ENCODE measurements at regions not wholly inside any gene's neighbourhood (a gene's known extent, or its start where the extent isn't known, plus 50 kb on each side); places are given as distances from the start of the nearest gene placed in this dataset.
"Not testable (repeated sequence)": the region's sequence is repeated elsewhere in the genome, so short reads cannot be mapped to it uniquely, and the experiment has no call there.

DNA sequence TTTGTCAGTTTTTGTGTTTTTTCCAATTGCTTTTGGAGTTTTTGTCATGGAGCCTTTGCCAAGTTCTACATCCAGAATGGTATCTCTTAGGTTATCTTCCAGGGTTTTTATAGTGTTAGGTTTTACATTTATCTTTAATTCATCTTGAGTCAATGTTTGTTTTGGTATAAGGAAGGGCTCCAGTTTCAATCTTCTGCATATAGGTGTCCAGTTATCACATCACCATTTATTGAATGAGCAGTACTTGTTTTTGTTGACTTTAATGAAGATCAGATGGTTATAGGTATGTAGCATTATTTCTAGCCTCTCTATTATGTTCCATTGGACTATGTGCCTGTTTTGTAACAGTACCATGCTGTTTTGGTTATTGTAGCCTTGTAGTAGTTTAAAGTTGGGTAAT, 1233.1 kb downstream of the PLA2G4A start:
- no peak for DNase-seq

DNA sequence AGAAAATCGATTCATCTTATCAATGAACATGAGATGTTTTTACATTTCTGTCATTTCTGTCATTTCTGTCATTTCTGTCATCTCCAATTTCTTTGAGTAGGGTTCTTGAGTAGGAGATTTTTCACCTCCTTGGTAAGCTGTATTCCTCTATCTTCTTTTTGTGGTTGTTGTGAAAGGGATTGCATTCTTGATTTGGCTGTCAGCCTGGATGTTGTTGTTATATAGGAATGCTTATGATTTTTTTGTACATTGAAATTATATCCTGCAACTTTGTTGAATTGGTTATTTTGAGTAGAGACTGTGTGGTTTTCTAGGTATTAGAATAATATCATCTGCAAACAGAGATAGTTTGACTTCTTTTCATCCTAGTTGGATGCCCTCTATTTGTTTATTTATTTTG, 1233.7 kb downstream of the PLA2G4A start:
- DNase-seq = no peak

DNA sequence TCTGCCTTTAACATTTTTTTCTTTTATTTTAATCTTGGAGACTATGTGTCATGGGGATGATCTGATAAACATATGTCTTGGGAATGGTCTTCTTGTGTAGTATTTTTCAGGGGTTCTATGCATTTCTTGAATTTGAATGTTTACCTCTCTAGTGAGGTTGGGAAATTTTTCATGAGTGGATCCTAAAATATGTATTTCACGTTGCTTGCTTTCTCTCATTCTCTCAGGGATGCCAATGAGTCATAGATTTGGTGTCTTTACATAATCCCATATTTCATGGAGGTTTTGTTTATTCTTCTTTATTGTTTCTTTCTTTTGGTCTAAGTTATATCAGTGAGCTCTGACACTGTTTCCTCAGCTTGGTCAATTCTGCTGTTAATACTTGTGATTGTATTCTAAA, 1237.2 kb downstream of the PLA2G4A start:
- DNase-seq = no peak

DNA sequence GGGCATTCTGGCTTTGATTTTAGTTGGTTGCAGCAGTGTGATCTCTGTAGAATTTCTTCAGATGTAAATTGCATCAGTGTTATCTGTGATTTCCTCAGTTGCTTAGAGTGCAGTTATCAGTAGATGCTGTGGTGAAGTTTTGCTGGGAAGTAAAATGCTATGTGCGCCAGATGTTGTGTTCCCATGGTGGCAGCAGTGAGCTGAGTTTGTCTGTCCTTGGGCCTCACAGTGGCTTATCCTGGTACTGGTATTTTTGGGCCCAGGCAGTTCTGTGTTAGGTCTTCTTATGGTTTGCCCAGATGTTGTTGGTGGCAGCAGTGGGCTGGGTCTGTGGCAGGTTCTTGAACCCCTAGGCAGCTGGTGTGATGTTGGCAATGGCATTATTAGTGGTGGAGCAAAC, 1242.1 kb downstream of the PLA2G4A start:
- DNase-seq = no peak

DNA sequence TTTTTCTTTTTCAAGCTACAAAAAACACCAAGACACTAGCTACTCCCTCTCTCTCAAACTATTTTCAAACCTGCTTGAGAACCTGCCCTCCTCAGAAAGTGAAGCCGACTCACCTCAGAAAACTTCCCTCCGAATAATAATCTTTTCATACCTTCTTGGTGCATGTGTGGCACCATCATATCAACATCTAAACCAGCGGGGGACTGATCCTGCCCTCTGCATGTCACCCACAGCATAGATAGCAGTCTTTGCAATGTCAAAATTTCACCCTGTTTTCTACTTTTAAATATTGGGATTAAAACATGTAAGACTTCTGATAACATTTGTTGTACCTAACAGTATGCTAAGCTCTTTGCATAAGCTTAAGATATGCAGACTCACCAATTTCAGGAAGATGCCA, 1260.3 kb downstream of the PLA2G4A start:
- DNase-seq = no peak

DNA sequence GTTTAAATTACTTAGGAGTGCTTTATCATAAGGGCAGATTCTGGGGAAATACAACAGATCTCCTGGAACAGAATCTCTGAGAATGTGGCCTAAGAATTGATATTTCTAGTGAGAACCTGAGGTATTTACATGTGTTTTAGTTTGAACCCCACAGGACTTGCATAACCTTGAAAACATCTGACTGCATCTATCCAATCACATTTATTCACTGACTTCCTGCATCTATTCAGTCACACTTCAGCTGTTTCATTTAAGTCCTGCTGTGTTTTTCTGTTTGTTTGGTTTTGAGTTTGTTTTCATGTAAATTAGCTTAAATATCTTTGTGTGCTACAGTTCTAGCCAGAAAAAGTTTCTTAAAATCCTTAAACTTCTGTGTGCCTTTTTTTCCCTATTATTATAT, 1260.7 kb downstream of the PLA2G4A start:
- no peak for DNase-seq

DNA sequence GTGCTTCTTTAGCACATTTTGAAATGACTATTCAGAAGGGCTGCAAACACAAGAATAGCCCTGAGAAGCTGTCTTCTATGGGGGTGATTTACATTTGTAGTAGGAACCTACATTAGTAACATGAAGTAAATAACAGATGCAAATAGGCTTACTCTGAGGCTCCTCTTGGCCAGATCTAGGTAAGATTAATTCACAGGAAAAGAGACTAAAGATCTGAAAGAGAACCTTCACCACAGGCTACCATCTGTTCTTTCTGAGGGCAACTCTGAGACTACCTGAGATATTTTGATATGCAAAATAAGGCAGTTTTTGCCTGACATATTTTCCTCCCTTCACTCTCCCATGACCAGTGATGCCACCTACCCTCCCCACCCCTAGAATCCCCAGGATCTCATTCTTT, 1267.8 kb downstream of the PLA2G4A start:
- no peak for DNase-seq

DNA sequence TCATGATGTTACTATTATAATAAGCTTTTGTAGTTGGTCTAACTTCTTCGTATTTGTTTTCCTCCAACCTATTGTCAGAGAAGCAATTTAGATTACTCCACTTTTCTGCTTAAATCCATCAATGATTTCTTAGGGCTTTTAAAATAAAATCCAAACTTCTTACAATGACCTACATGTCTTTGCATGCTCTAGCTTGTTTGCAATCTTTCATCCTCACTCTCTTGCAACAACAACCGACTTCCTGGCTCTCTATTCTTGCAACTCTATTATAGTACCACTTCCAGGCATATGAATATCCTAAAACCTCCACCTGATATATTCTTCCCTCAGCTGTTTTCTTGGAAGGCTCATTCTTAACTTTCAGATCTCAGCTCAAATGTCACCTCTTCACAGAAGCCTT, 1288.7 kb downstream of the PLA2G4A start:
- DNase-seq = no peak

DNA sequence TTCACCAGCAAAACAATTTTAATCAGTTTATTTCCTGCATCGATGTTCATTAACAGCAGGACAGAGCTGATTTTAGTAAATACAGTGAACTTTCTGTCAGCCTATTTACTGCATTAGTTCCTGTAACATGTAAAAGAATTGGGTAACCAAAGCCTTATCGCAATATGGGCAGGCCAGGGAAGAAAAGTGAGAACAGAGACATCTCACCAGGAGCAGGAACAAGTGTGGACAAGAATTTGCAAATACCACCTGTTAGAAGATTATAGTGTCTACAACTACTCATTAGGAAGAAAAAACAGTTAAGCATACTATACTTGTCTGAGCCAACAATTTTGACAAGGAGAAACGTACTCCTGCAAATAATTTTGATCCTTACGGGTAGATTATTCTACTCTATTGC, 1293.9 kb downstream of the PLA2G4A start:
- no peak for DNase-seq

DNA sequence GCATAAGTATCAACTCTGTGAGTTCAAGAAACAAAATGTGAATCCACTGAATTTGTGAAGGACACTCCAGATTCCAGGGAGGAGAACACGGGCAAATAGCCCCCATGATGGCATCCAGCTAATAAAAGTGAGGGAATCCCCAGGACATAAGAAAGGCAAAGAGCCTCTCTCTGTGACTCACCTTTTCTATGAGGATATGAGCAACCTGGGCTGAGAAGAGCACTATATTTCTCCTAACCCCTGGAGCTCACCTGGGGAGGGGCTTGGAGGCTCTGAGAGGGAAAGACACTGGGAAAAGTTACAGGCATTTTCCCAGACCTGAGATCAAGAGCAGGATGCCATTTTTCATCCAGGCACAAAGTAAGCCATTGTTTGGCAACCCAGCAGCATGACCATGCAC, 1298.8 kb downstream of the PLA2G4A start:
- DNase-seq = no peak

DNA sequence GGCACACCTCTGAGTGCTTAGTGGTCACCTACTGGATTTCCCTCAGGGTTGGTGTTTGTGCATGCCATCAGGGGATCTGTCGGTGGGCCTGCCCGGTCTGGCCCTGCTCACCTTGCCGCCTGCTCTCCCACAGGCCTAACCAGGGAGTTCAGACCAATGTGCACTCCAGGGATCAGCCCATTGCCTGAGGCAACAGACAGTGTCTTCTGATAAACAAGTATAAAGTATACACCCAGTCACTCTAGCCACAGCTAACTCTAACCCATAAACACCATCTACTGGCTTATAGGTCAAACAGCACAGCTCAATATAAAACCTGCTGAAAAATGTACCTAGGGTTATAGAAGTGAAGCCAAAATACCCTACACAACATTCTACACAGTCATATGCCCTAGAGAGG, 1300.0 kb downstream of the PLA2G4A start:
- no peak for DNase-seq

DNA sequence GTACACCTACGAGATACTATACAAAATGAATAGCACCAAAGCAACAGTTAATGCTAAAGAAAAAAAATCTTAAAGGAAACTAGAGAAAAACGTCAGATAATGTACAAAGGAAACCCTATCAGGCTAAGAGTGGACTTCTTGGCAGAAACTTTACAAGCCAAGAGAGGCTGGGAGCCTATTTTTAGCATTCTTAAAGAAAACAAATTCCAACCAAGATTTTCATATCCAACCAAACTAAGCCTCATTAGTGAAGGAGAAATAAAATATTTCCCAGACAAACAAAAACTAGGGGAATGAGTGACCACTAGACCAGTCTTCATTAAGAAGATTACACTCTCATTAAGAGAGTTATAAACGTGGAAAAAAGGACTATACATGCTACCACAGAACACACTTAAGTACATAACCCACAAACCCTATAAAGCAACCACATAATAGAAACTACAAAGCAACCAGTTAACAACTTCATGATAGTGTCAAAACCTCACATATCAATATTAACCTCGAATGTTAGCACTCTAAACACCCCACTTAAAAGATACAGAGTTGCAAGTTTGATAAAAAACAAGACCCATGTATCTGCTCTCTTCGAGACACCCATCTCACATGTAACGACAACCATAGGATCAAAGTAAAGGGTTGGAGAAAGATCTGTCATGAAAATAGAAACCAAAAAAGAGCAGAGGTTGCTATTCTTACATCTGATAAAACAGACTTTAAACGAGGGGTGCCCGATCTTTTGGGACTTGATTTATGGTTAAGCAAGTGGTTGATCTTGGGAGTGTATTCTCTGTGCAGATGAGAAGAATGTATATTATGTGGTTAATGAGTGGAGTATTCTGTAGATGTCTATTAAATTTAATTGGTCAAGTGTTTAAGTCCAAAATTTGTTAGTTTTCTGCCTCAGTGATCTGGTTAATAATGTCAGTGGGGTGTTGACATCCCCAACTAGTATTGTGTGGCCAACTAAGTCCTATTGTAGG, 1301.4 kb downstream of the PLA2G4A start:
- no peak for DNase-seq

DNA sequence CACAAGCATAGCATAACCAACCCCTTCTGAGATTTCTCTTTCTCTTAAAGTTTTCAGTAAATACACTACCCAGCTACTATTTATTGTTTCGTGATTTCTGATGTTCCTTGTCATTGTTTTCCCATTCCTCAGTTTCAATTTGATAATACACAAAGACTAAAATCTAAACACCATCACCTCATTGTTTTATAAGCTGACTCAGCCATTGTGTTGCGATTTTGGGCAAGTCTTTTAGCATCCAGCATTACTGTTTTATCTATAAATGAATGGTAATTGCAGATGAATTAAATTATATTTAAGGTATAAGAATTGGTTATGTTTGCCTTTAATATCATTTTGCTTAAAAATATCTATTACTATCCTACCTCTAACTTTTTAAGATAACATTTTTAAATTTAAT, 1308.5 kb downstream of the PLA2G4A start:
- DNase-seq = no peak

DNA sequence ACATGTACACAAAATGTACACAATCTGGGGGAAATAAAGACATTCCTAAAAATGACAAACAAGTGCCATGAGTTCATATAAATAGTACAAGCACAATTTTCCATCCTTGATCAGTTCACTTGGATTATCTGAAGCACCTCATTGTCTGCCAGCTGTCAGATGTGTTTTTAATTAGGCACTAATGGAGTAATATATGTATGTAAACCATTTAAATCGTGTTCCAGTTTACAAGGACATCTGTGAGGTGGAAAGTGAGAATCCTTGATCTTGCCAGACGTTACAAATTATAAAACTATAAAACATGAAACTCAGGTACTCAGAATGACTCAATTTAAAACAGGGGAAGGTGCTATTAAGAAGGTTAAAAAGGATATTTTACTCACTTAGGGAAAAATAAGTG, 1312.2 kb downstream of the PLA2G4A start:
- DNase-seq = peak; percentile 7

DNA sequence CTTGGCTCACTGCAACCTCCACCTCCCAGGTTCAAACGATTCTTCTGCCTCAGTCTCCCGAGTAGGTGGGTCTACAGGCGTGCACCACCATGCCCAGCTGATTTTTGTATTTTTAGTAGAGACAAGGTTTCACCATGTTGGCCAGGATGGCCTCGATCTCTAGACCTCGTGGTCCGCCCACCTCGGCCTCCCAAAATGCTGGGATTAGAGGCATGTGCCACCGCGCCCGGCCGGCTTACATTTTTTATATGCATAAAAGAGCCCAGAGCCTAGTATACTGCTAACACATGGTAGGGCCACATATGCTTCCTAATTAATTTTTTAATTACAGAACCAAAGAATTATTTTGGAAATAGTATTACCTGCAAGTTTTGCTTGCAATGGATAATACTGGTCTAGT, 1325.4 kb downstream of the PLA2G4A start:
- DNase-seq = no peak

DNA sequence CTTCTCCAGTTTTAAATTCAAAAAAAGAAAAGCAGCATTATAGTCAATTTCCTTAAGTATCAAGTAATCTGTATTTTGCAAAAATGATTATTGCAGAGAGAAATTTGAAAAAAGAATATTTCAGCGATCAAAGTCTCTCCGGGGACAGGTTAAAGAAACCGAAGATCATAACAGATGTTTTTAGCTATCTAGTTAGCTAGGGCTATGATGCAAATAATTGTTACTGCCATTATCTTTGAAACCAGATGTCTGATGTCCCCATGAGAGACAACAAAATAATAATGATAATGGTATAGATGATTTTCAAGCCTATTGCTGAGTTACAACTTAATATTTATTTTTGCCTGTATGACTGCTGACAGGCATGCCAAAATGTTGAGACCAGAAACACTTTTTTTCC, 1326.0 kb downstream of the PLA2G4A start:
- DNase-seq = no peak

DNA sequence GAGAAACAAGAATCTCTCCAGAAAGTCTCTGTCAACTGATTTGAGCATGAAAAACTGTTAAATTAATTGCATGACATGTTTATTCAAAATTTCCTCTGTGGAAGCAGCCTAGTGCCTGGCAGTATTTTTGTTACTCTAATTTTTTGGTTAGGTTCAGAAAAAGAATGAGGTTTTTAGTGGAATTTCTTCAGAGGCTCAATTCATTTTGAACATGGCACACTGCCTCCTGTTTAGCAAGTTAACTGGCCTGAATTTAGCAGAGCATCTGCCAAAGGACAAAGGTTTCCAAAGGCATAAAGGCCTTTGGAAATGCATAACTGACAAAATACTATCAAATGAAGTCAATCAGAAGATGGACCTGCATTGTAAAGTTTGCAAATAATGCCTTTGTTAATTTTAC, 1326.5 kb downstream of the PLA2G4A start:
- DNase-seq = no peak

DNA sequence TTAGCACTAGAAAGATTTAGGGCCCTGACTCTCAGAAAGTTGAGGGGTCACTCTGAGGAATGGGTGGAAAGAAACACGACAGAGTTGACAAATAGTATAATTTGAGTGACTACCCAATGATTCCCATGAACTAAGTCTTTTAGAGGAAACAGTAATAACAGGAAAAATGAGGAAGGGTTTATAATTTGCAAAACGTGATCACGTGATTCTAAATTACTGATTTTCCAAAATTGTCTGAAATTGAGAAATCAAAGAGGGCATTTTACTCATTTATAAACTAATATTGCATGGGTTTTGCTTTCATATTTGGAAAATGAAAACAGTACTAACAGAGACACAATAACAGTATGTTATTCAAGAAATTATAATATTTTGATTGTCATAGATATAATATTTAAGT, 1335.7 kb downstream of the PLA2G4A start:
- DNase-seq = no peak

DNA sequence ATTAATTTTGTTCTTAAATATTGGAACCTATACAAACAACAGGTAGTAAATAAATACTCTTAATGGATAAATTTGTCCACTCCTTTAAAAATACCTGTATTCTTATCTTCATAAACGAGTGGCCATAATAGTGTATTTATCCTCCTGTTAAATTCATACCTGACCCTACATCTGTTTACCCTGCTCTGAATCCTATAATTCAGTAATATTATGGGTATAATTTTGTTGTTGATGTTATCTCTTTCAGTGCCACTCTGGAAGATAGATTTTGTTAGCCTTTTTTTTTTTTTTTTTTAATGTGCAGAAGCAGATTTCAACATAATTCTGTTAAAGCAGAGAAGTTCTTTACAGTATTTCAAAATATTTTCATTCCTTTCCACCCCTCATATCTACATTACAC, 1337.9 kb downstream of the PLA2G4A start:
- DNase-seq = no peak

DNA sequence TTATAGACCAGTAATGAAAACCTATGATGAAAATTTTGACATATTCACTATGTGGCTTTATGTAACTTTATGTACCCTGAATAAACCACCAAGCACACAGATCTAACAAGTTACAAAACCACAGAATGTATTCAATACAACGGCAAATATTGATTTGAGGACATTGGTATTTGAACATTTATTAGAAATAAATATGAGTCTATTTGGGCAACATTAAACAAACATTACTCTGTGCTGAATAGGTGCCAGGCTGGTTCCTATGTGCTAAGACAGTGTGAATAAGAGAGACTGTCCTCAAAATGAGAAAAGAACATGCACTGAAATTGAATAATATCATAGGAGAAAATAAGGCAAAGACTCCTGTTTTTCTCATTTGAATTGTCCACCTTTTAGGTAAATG, 1341.2 kb downstream of the PLA2G4A start:
- DNase-seq = no peak

DNA sequence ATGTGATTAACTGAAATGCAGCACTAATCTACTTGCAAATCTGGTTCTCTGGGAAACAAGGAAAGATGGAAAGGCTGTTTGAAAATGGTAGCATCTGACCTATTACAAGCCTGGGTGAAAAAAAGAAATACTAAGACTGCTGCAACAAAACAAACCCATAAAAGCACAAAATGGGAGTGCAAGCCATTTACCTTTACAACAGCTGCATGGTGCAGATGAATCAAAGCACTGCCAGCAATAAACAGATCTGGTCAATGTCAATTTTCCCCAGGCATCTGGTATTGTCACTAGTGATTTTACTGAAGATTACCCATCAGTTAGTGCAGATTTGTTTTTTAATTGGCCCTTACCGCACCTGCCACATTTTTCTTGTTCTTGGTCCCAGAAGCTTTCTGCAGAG, 1341.7 kb downstream of the PLA2G4A start:
- no peak for DNase-seq

DNA sequence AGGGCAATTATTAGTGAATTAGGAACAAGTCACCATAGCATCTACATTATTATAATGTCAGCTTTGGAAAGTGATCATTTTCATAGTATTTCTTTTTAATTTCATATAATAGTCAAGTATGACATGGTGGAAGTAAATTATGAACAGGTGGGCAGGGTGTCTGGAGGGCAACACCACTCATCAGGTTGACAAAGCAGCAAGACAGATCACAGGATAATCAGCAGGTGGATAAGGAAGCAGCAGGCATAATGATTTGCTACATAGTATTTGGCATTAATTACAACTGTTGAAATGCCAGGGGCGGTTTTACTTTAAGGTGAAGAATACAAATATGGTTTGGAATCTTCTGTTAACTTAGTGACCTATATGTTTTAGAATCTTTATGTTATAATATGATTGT, 1342.2 kb downstream of the PLA2G4A start:
- DNase-seq = no peak

DNA sequence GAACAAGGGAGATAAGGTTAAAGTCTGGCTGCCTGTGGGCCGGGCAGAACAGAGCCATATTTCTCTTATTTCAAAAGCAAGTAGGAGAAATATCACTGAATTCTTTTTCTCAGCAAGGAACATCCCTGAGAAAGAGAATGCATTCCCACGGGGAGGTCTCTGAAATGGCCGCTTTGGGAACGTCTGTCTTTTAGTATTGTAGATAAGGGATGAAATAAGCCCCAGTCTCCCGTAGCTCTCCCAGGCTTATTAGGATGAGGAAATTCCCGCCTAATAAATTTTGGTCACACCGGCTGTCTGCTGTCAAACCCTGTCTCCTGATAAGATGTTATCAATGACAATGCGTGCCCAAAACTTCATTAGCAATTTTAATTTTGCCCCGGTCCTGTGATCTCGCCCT, 1353.3 kb downstream of the PLA2G4A start:
- DNase-seq = not testable (repeated sequence)

DNA sequence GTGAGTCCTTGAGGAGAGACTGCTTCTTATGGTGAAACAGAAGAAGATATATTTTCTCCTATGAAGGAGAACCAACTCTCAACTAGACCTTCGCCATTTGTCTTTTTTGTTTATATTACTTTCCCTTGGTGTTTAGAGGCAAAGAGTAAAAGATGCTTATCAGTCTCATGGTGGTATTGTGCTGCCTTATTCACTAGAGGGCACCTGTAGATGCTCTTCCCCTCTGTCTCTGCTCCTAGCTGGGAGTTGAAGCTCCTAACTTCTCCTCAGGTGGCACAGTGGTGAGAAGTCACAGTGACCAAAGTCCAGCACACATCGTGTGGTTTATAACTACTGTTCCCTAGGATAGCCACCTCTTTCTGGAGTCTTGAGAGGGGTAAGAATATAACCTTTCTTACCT, 1359.6 kb downstream of the PLA2G4A start:
- DNase-seq = no peak

DNA sequence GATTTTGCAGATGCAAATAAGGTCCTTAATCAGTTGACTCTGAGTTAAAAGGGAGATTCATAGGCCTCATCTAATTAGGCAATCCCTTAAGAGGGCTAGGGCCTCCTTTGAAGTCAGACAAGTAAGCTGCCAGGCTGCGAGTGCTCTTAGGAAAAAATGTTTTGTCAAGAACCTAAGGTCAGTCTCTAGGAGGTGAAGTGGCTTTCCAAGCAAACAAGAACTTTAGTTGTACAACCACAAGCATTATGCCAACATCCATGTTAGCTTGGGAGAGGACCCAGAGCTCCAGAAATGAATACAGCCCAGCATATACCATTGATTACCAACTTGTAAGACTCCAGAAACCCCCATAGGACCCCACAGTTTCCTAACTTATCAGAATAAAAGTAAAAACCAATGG, 1366.2 kb downstream of the PLA2G4A start:
- DNase-seq = no peak

All from skin of body (tissue), 1 donor.